ENCODE measurements at regions not wholly inside any gene's neighbourhood (a gene's known extent, or its start where the extent isn't known, plus 50 kb on each side); places are given as distances from the start of the nearest gene placed in this dataset.
"Not testable (repeated sequence)": the region's sequence is repeated elsewhere in the genome, so short reads cannot be mapped to it uniquely, and the experiment has no call there.

GRCh38 chr1:214095896-214096295 is 108.1 kb downstream of the PROX1 start:
- DNase-seq (ENCODE audit: low spot score); in situ Hi-C loops (cut with MboI; ENCODE audit: low pct_unique_long_range_greater_than_20kb, low sequenced_read_pairs, unreplicated experiment): not testable (repeated sequence)

DNA sequence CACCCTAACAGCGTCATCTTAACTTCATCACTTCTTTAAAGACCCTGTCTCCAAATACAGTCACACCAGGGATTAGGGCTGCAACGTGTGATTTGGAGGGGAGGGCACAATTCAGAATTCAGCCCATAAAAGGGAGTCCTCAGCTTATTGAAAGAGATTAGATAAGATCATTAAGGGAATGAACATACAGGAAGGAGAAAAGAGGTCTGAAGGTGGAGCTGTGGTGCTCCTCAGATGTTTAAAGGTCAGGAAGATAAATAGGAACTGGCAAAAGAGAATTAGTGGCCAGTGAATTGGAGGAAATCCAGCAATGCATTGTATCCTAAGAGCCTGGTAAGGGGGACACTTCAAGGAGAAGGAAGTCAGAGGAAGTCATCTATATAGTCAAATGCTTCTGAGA is 113.5 kb downstream of the PROX1 start:
- in situ Hi-C loops (cut with MboI; ENCODE audit: low pct_unique_long_range_greater_than_20kb, low sequenced_read_pairs, unreplicated experiment): no loop called here
- DNase-seq (ENCODE audit: low spot score): no peak
- TF ChIP-seq, protein P1, sequence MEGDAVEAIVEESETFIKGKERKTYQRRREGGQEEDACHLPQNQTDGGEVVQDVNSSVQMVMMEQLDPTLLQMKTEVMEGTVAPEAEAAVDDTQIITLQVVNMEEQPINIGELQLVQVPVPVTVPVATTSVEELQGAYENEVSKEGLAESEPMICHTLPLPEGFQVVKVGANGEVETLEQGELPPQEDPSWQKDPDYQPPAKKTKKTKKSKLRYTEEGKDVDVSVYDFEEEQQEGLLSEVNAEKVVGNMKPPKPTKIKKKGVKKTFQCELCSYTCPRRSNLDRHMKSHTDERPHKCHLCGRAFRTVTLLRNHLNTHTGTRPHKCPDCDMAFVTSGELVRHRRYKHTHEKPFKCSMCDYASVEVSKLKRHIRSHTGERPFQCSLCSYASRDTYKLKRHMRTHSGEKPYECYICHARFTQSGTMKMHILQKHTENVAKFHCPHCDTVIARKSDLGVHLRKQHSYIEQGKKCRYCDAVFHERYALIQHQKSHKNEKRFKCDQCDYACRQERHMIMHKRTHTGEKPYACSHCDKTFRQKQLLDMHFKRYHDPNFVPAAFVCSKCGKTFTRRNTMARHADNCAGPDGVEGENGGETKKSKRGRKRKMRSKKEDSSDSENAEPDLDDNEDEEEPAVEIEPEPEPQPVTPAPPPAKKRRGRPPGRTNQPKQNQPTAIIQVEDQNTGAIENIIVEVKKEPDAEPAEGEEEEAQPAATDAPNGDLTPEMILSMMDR (IDR thresholded peaks at IDR 0.05; ENCODE audit: extremely low read depth, insufficient read depth, missing control alignments): no peak

DNA sequence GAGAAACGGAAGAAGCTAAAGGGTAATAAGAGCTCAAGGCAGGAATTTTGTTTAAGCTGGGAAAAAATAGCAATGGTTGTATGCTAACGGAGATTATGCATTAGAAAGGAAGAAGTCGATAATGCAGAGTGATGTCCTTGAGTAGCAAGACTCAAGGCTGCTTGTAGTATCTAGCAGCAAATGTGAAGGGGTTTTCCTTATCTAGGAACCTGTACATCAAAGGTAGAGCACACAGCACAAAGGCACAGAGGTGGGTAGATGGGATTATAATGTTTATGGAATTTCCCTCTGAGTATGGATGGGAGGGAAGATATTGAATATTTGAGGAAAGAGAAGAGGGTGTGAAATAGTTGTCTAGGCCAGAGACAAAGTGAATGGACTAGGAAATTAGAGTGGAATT is 114.1 kb downstream of the PROX1 start:
- TF ChIP-seq, protein P1 (IDR thresholded peaks at IDR 0.05; ENCODE audit: extremely low read depth, insufficient read depth, missing control alignments): no peak
- in situ Hi-C loops (cut with MboI; ENCODE audit: low pct_unique_long_range_greater_than_20kb, low sequenced_read_pairs, unreplicated experiment): no loop called here
- no peak for DNase-seq (ENCODE audit: low spot score)

DNA sequence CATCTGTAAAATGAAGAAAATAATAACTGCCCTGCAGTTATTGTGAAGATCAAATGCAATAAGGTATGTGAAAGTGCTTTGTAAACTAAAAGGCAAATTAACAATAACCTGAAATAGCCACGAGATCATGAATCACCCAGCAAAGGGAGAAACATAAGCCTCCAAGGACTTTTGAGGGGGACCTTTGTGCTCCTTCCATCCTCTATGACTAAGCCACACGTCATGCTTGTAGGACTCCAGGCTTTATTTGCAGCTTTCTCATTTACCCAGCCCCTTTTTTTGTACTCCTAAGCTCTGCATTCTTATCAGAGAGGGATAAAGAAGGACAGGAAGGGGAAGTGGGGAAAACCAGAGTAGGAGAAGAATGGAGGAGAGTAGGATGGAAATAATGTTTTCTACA is 115.1 kb downstream of the PROX1 start:
- TF ChIP-seq, protein P1 (IDR thresholded peaks at IDR 0.05; ENCODE audit: extremely low read depth, insufficient read depth, missing control alignments): no peak
- in situ Hi-C loops (cut with MboI; ENCODE audit: low pct_unique_long_range_greater_than_20kb, low sequenced_read_pairs, unreplicated experiment): no loop called here
- no peak for DNase-seq (ENCODE audit: low spot score)

GRCh38 chr1:214103778-214104177 is 116.0 kb downstream of the PROX1 start:
- TF ChIP-seq, protein P1 (IDR thresholded peaks at IDR 0.05; ENCODE audit: extremely low read depth, insufficient read depth, missing control alignments): no peak
- no peak for DNase-seq (ENCODE audit: low spot score)
- in situ Hi-C loops (cut with MboI; ENCODE audit: low pct_unique_long_range_greater_than_20kb, low sequenced_read_pairs, unreplicated experiment): no loop called here

GRCh38 chr1:214106375-214106774 is 118.6 kb downstream of the PROX1 start:
- no peak for DNase-seq (ENCODE audit: low spot score)
- in situ Hi-C loops (cut with MboI; ENCODE audit: low pct_unique_long_range_greater_than_20kb, low sequenced_read_pairs, unreplicated experiment): no loop called here
- TF ChIP-seq, protein P1 (IDR thresholded peaks at IDR 0.05; ENCODE audit: extremely low read depth, insufficient read depth, missing control alignments): no peak

- no peak for DNase-seq (ENCODE audit: low spot score)
- TF ChIP-seq, protein P1 (IDR thresholded peaks at IDR 0.05; ENCODE audit: extremely low read depth, insufficient read depth, missing control alignments): no peak
- in situ Hi-C loops (cut with MboI; ENCODE audit: low pct_unique_long_range_greater_than_20kb, low sequenced_read_pairs, unreplicated experiment): no loop called here
Observed at GRCh38 chr1:214107322-214108096, 119.7 kb downstream of the PROX1 start.
